Neural crest cell (in vitro differentiated cells): ENCODE measurements at regions not wholly inside any gene's neighbourhood (a gene's known extent, or its start where the extent isn't known, plus 50 kb on each side); places are given as distances from the start of the nearest gene placed in this dataset.

ENCODE experiments used
- DNase-seq: peaks from one replicate; pipeline ENCODE4 v3.0.0; 2021; ENCODE audit warnings: low read depth, mixed read lengths, low spot score
- H3K27ac Mint-ChIP-seq: one replicate; pipeline ENCODE4 v1.8.0; 2021; ENCODE audit warnings: mild to moderate bottlenecking, mixed read lengths; ENCODE audit not compliant: unreplicated experiment
- H3K27me3 Mint-ChIP-seq: 2 replicates; pipeline ENCODE4 v1.8.0; 2021; ENCODE audit warnings: low read depth, mild to moderate bottlenecking, mixed read lengths
- H3K36me3 Mint-ChIP-seq: 2 replicates; pipeline ENCODE4 v1.8.0; 2021; ENCODE audit warnings: low read depth, mild to moderate bottlenecking, mixed read lengths
- H3K4me1 Mint-ChIP-seq: 2 replicates; pipeline ENCODE4 v1.8.0; 2021; ENCODE audit warnings: mixed read lengths
- H3K4me3 Mint-ChIP-seq: one replicate; pipeline ENCODE4 v1.8.0; 2021; ENCODE audit warnings: mild to moderate bottlenecking, mixed read lengths
- H3K9me3 Mint-ChIP-seq: 2 replicates; pipeline ENCODE4 v1.8.0; 2021; ENCODE audit warnings: mixed read lengths
- TF ChIP-seq, protein P1 (sequence below): fragments of 200-600 bp; sonication (generic); conservative IDR thresholded peaks from 2 replicates; pipeline ENCODE4 v1.5.0; 2021; ENCODE audit warnings: antibody characterized with exemption, mild to moderate bottlenecking

GRCh38 chr18:55115606-55116005 lies 156.3 kb upstream of the CCDC68 start:
- no peaks in the 10 kb centered on the region for H3K27me3 Mint-ChIP-seq
- TF ChIP-seq, protein P1, sequence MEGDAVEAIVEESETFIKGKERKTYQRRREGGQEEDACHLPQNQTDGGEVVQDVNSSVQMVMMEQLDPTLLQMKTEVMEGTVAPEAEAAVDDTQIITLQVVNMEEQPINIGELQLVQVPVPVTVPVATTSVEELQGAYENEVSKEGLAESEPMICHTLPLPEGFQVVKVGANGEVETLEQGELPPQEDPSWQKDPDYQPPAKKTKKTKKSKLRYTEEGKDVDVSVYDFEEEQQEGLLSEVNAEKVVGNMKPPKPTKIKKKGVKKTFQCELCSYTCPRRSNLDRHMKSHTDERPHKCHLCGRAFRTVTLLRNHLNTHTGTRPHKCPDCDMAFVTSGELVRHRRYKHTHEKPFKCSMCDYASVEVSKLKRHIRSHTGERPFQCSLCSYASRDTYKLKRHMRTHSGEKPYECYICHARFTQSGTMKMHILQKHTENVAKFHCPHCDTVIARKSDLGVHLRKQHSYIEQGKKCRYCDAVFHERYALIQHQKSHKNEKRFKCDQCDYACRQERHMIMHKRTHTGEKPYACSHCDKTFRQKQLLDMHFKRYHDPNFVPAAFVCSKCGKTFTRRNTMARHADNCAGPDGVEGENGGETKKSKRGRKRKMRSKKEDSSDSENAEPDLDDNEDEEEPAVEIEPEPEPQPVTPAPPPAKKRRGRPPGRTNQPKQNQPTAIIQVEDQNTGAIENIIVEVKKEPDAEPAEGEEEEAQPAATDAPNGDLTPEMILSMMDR = no peak
- H3K36me3 Mint-ChIP-seq = no peaks in the 10 kb centered on the region
- H3K4me3 Mint-ChIP-seq = no peak overlapping the region
- no peaks in the 10 kb centered on the region for H3K9me3 Mint-ChIP-seq
- peak overlapping the region; percentile 31 for H3K27ac Mint-ChIP-seq
- H3K4me1 Mint-ChIP-seq = no peaks in the 10 kb centered on the region
- DNase-seq = no peak

GRCh38 chr18:55114876-55115275 lies 155.6 kb upstream of the CCDC68 start:
- TF ChIP-seq, protein P1 = no peak
- Mint-ChIP-seq H3K36me3 (no peaks in the 10 kb centered on the region), H3K27me3 (no peaks in the 10 kb centered on the region), H3K4me1 (no peaks in the 10 kb centered on the region), H3K27ac (no peak overlapping the region), H3K4me3 (no peak overlapping the region), H3K9me3 (peaks cover 2% of the 10 kb centered on the region)
- DNase-seq = no peak

DNA sequence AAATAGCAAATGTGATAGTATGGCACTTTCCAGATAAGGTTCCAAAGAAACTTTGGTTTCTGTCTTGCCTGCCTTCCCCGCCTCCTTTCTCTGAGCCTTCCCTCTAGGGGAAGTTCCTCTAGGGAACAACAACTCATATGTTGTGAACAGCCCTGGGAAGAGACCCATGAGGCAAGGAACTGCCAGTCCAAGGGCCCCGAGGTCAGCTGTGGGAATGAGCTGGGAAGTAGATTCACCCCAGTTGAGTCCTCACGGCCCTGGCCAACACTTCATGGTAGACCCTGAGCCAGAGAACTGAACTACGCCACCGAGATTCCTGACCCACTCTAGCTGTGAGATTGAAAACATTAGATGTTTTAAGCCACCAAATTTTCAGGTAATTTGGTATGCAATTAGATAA lies 154.5 kb upstream of the CCDC68 start:
- TF ChIP-seq, protein P1 = no peak
- Mint-ChIP-seq H3K9me3 (peaks cover 5% of the 10 kb centered on the region), H3K27me3 (no peaks in the 10 kb centered on the region), H3K4me1 (no peaks in the 10 kb centered on the region), H3K4me3 (no peak overlapping the region), H3K27ac (no peak overlapping the region), H3K36me3 (no peaks in the 10 kb centered on the region)
- DNase-seq = no peak

- Mint-ChIP-seq H3K4me1 (no peaks in the 10 kb centered on the region), H3K4me3 (no peak overlapping the region), H3K27me3 (no peaks in the 10 kb centered on the region), H3K27ac (no peak overlapping the region), H3K9me3 (peaks cover 11% of the 10 kb centered on the region), H3K36me3 (no peaks in the 10 kb centered on the region)
- no peak for DNase-seq
- TF ChIP-seq, protein P1 = no peak
Observed at GRCh38 chr18:55111271-55111670, 152.0 kb upstream of the CCDC68 start.

DNA sequence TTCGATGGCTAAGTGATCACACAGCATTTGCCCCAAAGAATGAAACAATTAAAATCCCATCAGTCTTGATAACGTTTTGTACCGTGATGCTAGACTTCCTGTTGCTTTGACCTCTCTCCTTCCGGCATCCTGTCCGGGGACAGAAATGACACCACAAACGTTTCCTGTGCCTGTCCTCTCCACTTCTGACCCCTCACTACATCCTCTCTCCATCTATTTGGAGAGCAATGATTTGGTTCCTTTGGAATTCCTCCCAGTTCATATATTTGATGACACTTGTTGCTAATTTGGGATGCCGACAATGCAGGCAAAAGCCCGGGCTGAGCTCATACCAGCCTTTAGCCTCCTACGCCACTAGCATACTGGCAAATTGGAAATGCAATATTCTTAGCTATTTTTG lies 151.2 kb upstream of the CCDC68 start:
- TF ChIP-seq, protein P1 = no peak
- no peaks in the 10 kb centered on the region for H3K27me3 Mint-ChIP-seq
- no peak overlapping the region for H3K27ac Mint-ChIP-seq
- no peaks in the 10 kb centered on the region for H3K4me1 Mint-ChIP-seq
- H3K4me3 Mint-ChIP-seq = no peak overlapping the region
- no peak for DNase-seq
- peaks cover 11% of the 10 kb centered on the region for H3K9me3 Mint-ChIP-seq
- H3K36me3 Mint-ChIP-seq = no peaks in the 10 kb centered on the region
